Peyer's patch (tissue), 4 donors: ENCODE measurements at regions not wholly inside any gene's neighbourhood (a gene's known extent, or its start where the extent isn't known, plus 50 kb on each side); places are given as distances from the start of the nearest gene placed in this dataset.

Experiments
- CTCF ChIP-seq, 6 experiments: fragments of 450-650 bp in 4 of 6; fragments of 200-600 bp in 2 of 6; sonication (generic) in 1 of 6; IDR thresholded peaks; one replicate each; pipeline ENCODE4 v1.5.1; 2017 to 2019; ENCODE audit warnings: antibody characterized with exemption in 6 of 6, mild to moderate bottlenecking in 3 of 6, moderate library complexity in 1 of 6
- POLR2A ChIP-seq, 2 donors: fragments of 450-650 bp; IDR thresholded peaks; one replicate each; pipeline ENCODE4 v1.5.1; 2017; ENCODE audit warnings: antibody characterized with exemption in 2 of 2, mild to moderate bottlenecking in 2 of 2, moderate library complexity in 2 of 2

GRCh38 chr10:28788762-28789161 is 111.4 kb downstream of the BAMBI start:
- TF ChIP-seq CTCF (IDR thresholded peaks at IDR 0.05) (no peak), POLR2A (IDR thresholded peaks at IDR 0.05) (no peak)
